HG02870 (cell line): ENCODE measurements at regions not wholly inside any gene's neighbourhood (a gene's known extent, or its start where the extent isn't known, plus 50 kb on each side); places are given as distances from the start of the nearest gene placed in this dataset.
"Not testable (repeated sequence)": the region's sequence is repeated elsewhere in the genome, so short reads cannot be mapped to it uniquely, and the experiment has no call there.

Source experiments
- ATAC-seq: cut with Tn5 transposase; IDR thresholded peaks from one replicate; pipeline ENCODE4 v1.9.1; 2021; ENCODE audit warnings: mild to moderate bottlenecking, moderate library complexity; ENCODE audit not compliant: unreplicated experiment

DNA sequence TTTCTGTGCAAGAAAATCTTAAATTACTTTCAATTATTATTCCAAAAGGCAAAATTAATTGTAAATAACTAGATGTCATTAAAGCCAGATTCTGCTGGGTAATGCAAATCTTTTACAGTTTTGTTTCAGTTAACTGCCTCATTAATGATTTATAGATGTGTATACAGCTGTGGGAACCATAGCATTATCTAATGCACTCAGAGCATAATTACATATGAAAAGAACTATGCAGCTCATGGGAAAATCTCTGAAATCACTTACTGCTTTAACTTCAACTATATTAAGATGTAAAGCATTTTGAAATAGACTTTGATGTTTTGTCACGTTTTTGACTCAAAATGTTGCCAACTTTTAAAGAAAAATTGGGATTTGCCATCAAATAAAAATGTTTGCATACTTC lies 630.3 kb upstream of the KLHL4 start:
- no peak for ATAC-seq

DNA sequence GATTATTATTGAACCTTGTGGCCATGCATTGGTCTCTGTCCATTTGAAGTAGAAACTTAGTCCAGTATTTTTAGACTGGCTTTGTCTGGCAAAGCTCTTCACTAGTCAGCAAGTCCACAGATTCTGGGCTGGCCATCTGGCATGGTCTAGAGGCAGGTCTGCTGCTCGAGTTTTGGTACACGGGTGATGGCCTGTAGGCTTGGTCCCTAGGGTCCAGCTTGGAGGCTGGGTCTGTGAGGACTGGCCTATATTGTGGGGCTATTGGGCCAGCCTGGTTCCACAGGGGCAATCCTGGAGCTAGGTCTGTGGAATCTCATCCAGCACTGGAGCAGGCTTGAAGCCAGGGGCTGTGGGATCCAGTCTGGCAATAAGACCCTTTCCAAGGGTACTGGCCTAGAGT lies 607.6 kb upstream of the KLHL4 start:
- no peak for ATAC-seq

DNA sequence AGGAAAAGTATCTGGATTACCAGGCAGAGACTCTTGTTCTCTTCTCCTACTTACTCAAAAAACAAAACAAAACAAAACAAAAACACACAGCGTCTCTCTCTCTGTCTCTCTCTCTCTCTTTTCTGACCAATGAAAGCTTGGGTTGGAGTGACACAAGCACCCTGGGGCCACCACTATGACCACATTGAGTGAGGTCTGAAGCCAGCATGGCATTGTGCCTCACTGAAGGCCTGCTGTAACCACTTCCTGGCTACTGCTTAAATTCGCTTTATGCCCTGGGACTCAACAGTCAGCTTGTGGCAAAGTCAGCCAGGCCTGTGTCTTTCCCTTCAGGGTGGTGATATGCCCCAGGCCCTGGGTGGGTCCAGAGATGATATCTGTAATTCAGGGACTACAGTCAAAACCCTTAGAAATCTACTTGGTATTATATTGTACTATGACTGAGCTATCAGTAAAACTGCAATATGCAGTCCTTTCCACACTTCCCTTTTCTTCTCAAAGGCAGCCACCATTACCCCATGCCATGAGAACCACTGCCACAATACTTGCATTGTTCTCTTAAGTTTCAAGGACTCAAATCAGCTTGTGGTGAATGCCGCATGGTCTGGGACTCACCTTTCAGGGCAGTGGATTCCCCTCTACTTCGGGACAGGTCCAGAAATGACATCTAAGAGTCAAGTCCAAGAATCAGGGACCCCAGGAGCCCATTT lies 606.8 kb upstream of the KLHL4 start:
- ATAC-seq: no peak

DNA sequence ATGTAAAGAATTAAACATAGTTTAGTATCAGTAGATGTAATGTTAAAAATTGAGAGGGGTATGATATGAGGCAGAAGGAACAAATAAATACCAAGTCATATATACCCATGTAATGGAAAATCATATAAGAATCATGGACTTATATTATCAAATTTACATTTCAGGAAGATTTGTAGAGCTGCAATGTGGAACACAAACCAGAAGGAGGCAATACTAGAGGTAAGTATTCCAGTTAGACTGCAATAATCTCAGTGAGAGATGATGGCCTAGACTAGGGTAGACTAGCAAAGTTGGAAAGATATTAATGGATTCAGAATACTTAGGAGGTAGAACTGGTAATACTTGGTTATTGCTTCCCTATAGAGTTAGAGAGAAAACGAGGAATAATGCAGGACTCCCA lies 603.0 kb upstream of the KLHL4 start:
- no peak for ATAC-seq

DNA sequence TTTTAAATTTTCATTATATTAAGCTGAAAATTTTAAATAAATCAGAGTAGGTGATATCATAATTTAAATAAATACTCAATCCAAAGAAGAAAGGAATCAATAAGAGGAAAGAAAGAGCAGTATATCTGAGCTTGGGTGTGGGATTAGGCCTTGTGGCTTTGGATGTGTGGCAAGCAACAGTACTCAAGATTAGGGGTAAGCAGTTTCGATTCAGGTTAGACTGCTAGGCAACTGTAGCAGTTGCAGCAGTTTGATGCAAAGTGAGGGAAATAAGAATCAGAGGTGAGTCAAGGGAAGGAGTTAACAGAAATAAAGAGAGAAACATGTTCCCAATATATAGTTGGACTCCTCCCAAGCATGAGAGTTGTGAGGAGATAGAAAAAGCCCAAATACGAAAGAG lies 599.6 kb upstream of the KLHL4 start:
- no peak for ATAC-seq

DNA sequence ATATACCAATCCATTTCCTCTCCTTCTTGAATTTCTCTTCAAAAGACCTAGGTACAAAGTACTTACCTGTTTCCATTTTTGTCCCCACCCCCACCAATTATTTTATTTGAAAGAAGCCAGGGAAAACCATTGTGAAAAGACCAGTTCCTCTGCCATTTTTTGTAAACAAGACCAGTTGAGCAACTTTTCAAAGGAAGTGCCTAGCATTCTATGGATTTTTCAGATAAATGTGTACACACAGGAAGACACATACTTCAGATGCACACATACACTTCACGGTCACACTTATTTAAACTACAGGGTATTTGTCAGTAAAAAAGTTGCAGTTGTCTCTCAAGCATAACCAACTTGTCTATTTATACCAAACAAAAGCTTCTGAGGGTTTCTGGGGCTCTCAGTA lies 587.2 kb upstream of the KLHL4 start:
- ATAC-seq: no peak

DNA sequence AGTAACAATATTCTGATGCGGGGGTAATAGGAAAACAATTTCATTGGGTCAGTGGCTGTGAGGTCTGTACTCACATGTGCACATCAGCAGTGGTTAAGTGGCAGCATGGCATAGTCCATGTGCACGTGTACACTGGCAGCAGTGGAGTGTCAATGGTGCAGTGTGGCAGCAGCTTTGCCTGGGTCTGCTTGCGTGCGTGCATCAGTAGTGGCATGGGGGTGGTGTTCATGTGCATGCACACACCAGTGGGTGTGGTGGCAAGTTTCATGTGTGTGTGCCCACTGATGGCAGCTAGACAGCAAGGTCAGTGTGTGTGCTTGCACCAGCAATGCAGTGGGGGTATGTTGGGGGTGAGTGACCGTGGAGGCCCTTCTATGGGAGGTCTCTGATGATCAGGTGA lies 581.6 kb upstream of the KLHL4 start:
- ATAC-seq: no peak

DNA sequence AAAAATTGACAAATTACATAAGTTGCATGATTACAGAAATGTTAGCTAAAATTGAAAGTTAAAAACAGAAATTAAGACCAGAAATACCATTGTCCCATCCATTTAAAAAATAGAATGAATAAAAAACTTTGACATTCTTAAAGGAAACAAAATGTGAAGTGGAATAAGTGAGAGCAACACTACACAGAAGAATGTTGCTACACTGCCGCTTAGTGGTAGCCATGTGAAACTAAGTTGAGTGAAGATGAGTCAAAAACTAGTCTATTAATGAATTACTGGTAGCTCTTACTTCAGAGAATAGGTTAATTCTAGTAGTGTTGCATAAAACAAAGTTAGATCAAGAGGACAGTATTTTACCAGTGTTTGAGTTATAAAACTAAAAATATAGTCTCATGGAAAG lies 571.0 kb upstream of the KLHL4 start:
- peak; percentile 87 for ATAC-seq

DNA sequence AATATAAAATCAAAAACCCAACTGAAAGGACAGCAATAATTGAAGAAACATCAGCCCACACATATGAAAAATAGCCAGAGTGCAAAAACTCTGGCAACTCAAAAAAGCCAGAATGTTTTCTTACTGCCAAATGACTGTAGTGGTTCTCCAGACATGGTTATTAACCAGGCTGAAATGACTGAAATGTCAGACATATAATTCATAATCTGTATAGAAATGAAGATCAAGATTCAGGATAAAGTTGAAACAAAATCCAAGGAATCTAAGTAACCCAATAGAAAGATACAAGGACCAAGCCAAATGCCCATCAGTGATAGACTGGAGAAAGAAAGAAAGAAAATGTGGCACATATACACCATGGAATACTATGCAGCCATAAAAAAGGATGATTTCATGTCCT lies 553.3 kb upstream of the KLHL4 start:
- ATAC-seq: no peak

DNA sequence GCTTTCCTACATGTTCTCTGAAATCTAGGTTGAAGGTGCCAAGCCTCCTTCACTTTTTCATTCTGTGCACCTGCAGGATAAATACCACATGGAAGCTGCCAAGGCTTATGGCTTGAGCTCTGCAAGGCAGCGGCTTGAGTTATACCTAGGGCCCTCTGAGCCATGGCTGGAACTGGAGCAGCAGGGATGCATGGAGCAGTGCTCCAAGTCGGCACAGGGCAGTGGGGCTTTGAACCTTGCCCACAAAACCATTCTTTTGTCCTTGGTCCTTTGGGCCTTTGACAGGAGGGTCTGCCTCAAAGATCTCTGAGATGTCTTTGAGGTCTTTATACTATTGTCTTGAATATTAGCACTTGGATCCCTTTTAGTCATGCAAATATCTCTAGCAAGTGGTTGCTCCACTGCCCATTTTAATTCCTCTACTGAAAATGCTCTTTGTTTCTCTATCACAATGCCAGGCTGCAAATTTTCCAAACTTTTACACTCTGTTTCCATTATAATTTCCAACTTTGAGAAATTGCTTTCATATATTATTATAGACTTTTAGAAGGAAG lies 536.2 kb upstream of the KLHL4 start:
- no peak for ATAC-seq

DNA sequence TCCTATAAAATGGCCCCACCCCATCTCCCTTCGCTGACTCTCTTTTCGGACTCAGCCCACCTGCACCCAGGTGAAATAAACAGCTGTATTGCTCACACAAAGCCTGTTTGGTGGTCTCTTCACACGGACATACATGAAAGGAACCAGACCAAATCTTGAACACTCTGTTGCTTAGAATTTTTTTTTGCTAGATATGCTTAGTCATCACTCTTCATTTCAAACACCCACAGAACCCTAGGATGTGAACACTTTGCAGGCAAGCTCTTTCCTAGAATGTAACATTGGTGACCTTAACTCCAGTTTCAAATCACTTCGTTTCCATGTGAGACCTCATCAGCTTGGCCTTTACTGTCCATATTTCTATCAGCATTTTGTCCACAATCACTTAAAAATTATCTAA lies 530.3 kb upstream of the KLHL4 start:
- not testable (repeated sequence) for ATAC-seq

DNA sequence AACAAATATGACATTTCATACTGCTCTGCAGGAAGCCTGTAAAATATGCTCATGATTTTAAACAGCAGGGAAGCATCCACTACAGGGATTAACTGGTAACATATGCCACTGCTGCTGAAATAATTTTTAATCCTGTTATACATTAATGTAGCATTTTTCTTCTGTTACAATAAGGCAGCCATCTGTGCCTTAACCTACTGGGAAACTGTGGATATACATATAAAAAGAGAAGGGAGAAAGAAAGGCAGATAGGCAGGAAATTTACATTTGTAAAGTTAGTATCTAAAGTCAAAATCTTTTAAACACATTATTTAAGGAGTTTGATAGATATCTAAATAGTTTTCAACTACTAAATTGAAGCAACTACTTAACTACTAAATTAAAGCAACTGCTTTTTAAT lies 514.6 kb upstream of the KLHL4 start:
- ATAC-seq: no peak

DNA sequence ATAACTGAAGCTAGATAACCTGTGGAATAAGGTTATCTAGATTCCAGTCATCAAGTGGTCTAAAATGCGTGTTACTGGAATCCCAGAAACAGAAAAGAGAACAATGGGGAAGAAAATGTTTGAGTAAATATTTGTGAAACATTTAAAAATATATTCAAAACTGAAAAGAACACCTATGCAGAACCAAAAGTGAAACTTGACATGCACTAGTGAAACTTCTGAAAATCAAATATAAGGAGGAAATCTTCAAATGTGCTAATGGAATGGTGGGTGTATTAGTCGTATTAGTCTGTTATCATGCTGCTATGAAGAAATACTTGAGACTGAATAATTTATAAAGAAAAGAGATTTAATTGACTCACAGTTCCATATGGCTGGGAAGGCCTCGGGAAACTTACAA lies 512.4 kb upstream of the KLHL4 start:
- ATAC-seq: no peak

DNA sequence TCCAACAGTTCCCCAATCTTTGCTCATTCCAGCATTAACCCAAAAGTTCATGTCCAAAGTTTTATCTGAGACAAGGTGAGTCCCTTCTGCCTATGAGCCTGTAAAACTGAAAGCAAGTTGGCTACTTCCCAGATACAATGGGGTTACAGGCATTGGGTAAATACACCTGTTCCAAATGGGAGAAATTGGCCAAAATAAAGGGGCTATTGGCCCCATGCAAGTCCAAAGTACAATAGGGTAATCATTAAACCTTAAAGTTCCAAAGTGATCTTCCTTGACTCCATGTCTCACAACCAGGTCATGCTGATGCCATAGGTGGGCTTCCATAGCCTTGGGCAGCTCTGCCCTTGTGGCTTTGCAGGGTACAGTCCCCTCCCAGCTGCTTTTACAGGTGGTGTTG lies 511.7 kb upstream of the KLHL4 start:
- ATAC-seq: no peak

DNA sequence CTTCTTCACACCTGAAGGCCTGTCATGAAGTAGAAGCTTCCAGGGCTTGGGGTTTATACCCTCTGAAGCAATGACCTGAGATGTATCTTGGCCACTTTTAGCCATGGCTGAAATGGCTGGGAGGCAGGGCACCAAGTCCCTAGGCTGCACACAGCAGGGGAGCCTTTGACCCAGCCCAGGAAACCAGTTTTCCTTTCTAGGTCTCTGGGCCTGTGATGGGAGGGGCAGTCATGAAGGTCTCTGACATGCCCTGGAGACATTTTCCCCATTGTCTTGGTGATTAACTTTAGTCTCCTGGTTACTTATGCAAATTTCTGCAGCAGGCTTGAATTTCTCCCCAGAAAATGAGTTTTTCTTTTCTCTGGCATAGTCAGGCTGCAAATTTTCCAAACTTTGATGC lies 511.0 kb upstream of the KLHL4 start:
- no peak for ATAC-seq

DNA sequence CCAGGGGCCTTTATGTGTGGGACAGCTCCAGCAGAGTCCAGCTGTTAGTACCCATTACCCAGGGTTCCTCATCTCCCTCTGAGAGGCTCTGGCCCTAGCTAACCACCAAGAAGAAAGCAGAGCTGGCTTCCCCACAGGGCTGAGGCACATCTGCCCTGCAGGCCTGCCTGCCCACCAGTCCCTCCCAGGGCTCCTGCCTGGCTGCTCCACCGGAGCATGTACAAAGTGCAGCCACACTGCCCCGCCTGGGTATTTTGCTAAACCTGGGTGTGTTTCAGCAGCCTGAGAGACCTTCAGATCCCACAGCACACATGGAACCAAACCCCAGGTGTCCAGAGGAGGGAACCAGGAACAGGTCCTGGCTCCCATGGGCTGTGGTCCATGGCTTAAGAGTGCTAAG lies 500.4 kb upstream of the KLHL4 start:
- ATAC-seq: no peak

DNA sequence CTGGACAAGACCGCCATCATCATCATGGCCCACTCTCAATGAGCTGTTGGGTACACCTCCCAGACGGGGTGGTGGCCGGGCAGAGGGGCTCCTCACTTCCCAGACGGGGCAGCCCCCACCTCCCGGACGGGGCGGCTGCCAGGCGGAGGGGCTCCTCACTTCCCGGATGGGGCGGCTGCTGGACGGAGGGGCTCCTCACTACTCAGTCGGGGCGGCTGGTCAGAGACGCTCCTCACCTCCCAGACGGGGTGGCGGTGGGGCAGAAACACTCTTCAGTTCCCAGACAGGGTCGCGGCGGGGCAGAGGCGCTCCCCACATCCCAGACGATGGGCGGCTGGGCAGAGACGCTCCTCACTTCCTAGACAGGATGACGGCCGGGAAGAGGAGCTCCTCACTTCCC lies 484.5 kb upstream of the KLHL4 start:
- ATAC-seq: not testable (repeated sequence)

DNA sequence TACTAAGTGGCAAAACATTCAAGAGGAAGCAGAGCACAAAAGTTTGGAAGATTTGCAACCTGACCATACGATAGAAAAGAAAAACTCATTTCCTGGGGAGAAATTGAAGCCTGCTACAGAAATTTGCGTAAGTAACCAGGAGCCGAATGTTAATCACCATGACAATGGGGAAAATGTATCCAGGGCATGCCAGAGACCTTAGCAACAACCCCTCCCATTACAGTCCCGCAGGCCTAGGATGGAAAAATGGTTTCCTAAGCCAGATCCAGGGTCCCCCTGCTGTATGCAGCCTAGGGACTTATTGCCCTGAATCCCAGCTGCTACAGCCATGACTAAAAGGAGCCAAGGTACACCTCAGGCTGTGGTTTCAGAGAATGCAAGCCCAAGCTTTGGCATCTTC lies 472.2 kb upstream of the KLHL4 start:
- ATAC-seq: no peak

DNA sequence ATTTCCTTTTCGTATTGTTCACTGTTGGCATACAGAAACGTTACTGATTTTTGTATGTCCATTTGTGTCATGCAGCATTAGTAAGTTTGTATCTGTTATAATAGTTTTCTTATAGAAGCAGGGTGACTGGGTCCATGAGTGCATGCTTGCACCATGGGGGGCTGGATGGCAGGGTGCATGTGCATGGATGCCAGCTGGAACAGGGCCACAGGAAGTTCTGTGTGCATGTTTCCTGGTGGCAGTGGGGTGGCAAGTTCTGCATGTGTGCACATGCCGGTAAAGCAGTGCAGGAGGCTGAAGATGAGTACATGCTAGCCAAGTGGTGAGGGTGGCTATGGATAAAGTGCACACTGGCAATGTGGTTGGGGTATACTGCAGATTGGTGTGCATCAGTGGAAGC lies 468.0 kb upstream of the KLHL4 start:
- ATAC-seq: no peak

DNA sequence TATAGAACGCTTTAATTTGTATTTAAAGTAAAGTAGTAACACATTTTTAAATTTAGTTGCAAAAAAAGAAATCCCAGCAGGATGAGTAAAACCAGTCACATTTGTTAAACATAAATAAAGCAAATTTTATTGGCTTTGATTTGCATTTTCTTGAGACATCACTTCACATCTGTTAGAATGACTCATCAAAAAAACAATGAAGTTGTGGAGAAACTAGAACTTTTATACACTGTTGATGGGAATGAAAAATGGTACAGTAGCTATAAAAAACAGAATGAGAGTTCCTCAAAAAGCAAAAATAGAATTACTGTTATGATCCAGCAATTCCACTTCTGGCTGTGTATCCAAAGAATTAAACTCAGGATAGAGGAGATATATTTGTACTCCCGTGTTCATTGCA lies 454.0 kb upstream of the KLHL4 start:
- no peak for ATAC-seq

DNA sequence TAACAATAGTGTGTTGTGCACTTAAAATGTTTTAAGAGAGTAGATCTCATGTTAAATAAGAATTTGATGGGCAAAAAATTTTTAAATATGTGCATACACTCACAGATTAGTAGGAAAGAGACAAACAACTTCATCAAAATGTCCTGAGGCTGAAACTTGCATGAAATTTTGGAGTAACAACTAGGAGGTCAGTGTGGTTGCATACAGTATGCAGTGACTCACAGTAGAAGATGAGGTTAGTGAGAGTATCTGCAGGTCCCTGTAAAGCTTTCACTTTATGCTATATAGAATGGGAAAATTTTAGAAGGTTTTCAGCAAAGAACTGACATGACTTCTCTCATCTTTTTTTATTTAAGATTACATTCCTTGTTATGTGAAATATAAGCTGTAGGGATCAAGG lies 453.1 kb upstream of the KLHL4 start:
- no peak for ATAC-seq

DNA sequence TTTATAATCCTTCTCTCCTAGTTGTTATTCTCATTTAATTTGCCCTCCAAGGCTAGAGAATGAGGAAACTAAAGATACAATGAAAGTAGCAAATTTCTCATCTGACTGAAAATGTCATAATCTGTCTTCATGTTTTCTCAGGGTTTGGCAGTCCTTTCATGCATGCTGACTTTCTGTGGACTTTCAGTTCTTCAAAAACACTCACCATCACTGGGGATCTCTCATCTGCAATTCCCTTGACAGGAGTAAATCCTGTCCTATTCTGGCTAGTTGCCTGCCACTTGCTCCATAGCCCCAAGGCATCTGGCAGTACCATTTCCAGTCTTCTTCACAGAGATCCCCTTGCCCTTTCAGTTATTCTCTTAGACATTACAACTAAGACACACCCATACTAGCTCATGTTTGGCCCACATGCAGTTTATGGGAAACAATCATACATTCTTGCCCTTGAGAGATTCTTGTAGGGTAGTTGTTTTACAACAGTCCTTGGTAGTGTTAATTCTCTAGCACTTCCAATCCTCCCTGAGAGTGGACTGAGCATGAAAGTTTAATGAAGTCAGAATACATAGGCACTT lies 449.7 kb upstream of the KLHL4 start:
- ATAC-seq: no peak

DNA sequence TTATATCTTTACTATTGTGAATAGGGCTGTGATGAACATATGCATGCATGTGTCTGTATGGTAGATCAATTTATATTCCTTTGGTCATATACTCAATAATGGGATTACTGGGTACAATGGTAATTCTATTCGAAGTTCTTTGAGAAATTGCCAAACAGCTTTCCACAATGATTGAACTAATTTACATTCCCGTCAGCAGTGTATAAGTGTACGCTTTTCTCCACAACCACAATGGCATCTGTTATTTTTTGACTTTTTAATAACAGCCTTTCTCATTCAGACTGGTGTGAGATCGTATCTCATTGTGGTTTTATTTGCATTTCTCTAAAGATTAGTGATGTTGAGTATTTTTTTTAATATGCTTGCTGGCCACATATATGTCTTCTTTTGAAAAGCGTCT lies 439.4 kb upstream of the KLHL4 start:
- no peak for ATAC-seq
